HFF-Myc (cell line): ENCODE measurements at regions not wholly inside any gene's neighbourhood (a gene's known extent, or its start where the extent isn't known, plus 50 kb on each side); places are given as distances from the start of the nearest gene placed in this dataset.

ENCODE experiments used
- DNase-seq: peaks from one replicate; pipeline ENCODE4 v3.0.0-alpha.2; 2011; ENCODE audit warnings: low read depth; ENCODE audit errors: extremely low read depth
- H3K4me3 ChIP-seq: replicated peaks from 2 replicates; pipeline ENCODE4 v1.5.1; 2011; ENCODE audit warnings: low read depth, mild to moderate bottlenecking, control low read depth, low read length
- TF ChIP-seq, protein P1 (sequence below): IDR thresholded peaks from 2 replicates; pipeline ENCODE4 v1.5.1; 2012; ENCODE audit warnings: mild to moderate bottlenecking, low read depth, low read length, control low read depth; ENCODE audit errors: missing control alignments

DNA sequence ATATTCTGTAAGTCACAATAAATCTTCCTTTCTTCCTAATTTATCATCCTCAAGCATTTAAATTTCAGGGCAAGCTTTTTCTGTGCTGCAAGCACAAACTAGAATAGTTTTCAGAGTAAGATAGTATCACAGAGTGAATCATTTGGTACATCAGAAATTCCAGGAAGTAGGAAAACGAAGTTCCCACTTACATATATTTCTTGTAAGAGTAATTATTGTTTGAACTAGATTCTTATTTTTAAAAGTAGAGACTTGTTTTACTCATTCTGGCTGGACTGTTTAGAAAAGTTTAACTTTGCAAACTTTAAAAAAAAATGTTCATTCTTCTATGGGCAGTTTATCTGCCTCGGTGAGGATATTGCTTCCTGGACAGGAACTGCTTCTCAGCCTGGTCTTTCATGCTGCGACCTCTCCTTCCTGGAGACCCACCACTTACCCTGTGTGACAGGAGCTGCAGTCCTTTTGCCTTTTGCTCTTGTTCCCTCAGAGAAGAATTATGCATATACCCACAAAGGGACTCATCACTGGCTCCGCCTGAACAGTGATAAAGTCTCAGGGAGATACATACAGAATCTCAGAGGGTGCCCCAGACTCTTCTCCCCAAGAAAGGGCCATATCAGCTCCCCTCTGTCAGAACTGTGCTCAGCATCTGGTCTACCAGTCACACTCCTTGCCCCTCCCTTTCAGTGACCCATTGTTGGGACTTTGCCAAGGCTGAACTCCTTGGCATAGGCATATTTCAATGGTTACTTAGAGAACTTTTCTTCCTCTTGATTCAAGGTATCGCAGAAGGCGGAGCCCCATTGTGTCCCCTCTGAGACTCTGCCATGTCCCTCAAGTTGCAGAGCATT, 102.7 kb upstream of the CD55 start:
- no peak for DNase-seq
- TF ChIP-seq, protein P1, sequence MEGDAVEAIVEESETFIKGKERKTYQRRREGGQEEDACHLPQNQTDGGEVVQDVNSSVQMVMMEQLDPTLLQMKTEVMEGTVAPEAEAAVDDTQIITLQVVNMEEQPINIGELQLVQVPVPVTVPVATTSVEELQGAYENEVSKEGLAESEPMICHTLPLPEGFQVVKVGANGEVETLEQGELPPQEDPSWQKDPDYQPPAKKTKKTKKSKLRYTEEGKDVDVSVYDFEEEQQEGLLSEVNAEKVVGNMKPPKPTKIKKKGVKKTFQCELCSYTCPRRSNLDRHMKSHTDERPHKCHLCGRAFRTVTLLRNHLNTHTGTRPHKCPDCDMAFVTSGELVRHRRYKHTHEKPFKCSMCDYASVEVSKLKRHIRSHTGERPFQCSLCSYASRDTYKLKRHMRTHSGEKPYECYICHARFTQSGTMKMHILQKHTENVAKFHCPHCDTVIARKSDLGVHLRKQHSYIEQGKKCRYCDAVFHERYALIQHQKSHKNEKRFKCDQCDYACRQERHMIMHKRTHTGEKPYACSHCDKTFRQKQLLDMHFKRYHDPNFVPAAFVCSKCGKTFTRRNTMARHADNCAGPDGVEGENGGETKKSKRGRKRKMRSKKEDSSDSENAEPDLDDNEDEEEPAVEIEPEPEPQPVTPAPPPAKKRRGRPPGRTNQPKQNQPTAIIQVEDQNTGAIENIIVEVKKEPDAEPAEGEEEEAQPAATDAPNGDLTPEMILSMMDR: no peak
- no peak overlapping the region for H3K4me3 ChIP-seq

DNA sequence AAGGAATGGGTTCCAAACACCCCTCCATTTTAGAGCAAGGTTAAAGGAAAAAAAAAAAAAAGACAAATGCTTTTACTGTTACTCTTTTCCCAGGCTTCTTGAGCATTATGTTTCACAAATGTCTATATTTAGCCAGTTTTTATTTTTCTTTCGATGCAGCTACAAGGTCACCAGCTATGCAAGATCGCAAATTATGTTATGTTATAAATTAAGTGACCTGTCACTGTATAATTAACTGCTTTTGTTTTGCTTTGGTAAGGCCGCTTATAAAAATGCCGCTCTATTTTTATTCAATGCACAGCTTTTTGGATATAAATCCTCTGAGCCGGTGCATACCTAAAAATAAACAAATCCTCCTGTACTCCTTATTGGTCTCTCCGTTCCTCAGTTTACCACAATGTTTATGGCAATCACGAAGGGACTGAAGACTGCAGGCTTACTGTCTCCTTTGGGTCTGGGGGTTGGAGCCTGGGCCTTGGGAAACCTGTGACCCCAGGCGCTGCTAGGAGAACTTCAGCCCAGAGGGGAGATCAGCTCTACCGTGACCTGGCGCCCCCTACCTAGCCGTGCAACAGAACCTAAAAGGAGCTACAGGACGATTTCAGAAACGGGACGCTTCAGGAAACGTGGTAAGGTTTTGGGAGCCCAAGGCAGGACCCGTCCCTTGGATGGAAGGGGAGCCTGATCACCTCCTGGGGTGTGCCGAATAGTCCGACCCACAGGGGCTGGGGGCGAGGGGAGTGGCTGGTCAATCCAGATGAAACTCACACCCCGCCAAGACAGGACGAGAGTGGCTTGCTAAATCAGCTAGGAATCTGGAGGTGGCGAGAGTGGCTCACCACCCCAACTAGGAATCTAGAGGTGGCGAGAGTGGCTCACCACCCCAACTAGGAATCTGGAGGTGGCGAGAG, 101.2 kb upstream of the CD55 start:
- no peak overlapping the region for H3K4me3 ChIP-seq
- no peak for DNase-seq
- TF ChIP-seq, protein P1: no peak

DNA sequence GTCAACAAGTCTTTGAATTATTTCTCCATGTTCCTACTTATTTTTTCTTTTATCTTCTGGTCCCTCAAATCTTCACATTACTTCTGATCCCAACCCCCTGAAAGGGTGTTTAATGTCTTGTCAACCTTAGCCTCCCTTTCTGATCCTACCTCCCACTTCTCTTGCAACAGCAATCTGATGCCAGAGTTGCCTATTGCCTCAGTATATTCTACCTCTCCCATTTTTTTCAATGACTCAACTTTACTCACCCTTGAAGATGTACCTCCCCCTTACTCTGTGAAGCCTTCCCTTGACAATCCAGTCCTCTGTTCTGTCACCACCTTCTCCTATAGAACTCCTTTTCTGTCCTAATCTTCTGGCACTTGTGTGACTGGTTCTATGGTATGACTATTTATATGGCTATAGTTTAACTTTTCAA, 99.5 kb upstream of the CD55 start:
- H3K4me3 ChIP-seq: no peak overlapping the region
- DNase-seq: no peak
- TF ChIP-seq, protein P1: no peak

DNA sequence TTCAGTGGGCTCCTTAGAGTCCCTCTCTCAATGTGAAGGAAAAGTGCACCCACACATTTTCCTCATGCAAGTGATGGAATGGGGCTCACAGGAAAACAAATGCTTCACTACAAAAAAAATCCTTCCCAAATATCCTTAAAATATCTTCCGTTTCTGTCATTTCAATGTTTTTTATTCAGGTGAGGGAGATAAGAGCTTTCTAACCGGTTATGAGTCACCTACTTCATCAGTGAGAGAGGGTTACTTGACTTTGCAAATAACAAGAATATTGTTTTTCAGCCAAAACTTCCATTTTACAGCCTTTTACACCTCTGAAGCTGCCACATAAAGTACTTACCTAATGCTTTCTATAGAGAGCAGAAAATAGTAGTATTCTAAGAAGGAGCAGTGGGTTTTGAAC, 98.3 kb upstream of the CD55 start:
- DNase-seq: no peak
- no peak overlapping the region for H3K4me3 ChIP-seq
- TF ChIP-seq, protein P1: no peak

DNA sequence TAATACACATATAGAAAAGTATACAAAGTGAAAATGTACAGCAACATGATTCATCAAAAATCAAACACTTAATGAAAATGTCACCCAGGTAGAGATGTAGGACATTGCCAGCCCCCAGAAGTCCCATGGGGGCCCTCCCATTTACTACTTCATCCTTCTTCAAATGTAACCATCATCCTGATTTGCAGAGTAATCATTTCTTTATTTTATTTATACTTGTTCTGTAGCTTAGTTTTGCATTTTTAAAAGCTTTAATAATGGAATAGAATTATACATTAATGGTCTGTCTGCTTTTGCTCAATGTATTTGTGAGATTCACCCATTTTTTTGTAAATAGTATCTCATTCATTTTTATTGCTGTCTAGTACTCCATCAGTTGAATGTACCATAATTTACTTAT, 96.8 kb upstream of the CD55 start:
- DNase-seq: no peak
- TF ChIP-seq, protein P1: no peak

DNA sequence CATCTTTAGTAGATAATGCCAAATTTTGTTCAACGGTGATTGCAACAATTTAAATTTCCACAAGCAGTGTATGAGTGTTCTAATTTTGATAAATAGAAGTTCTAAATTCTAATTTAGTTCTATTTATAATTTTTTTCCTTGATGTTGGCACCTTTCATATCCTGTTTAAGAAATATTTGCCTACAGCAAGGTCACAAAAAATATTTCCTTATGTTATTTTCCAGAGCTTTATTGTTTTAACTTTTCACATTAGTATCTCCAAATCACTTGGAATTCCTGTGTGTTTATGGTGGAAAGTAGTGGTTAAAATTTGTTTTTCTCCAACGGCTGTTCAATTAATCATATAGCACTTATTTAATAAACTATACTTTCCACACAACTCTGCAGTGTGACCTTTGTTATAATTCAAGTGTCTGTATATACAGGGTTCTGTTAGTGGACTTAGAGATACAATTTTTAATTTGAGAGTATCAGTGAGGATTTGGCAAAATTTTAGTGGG, 94.3 kb upstream of the CD55 start:
- no peak overlapping the region for H3K4me3 ChIP-seq
- TF ChIP-seq, protein P1: no peak
- no peak for DNase-seq

More for the DNA sequence above, 96.8 kb upstream of the CD55 start:
- no peak overlapping the region for H3K4me3 ChIP-seq
